ENCODE measurements at regions not wholly inside any gene's neighbourhood (a gene's known extent, or its start where the extent isn't known, plus 50 kb on each side); places are given as distances from the start of the nearest gene placed in this dataset.

- TF ChIP-seq USF2 (IDR thresholded peaks at IDR 0.05; ENCODE audit: low read depth, low read length) = no peak
- no peak for TF ChIP-seq USF2 (CRISPR knock-in tag; IDR thresholded peaks at IDR 0.05; ENCODE audit: borderline replicate concordance)
- TF ChIP-seq SUZ12 (IDR thresholded peaks at IDR 0.05; ENCODE audit: low read depth, low read length) = no peak
- TF ChIP-seq ZNF382 (CRISPR knock-in tag; IDR thresholded peaks at IDR 0.05; ENCODE audit: borderline replicate concordance) = no peak
- no peak for TF ChIP-seq FOXA3 (CRISPR knock-in tag; IDR thresholded peaks at IDR 0.05)
- no peak for TF ChIP-seq ISL2 (CRISPR knock-in tag; IDR thresholded peaks at IDR 0.05)
- TF ChIP-seq CBX5 (CRISPR knock-in tag; IDR thresholded peaks at IDR 0.05; ENCODE audit: borderline replicate concordance) = no peak
- TF ChIP-seq NFYB (CRISPR knock-in tag; IDR thresholded peaks at IDR 0.05) = no peak
- no peak for TF ChIP-seq KIAA2018 (CRISPR knock-in tag; IDR thresholded peaks at IDR 0.05; ENCODE audit: borderline replicate concordance)
These were observed 89.9 kb downstream of the RHOB start for GRCh38 chr2:20536619-20537422.

Measured in HepG2 (cell line).